Bronchial epithelial cell (primary cell): ENCODE measurements at regions not wholly inside any gene's neighbourhood (a gene's known extent, or its start where the extent isn't known, plus 50 kb on each side); places are given as distances from the start of the nearest gene placed in this dataset.
"Not testable (repeated sequence)": the region's sequence is repeated elsewhere in the genome, so short reads cannot be mapped to it uniquely, and the experiment has no call there.

Experiments
- DNase-seq: peaks from one replicate; pipeline ENCODE4 v3.0.0-alpha.2; 2010; ENCODE audit warnings: low read depth
- FAIRE-seq: peaks from 2 replicates; lab custom pipeline; 2011; peaks lifted over from hg19 to GRCh38; lab: Jason Lieb, UNC
- H3K27me3 ChIP-seq: 2 replicates; pipeline ENCODE4 v1.5.1; 2011; ENCODE audit warnings: low read length; ENCODE audit not compliant: control insufficient read depth, insufficient read depth
- H3K36me3 ChIP-seq: 2 replicates; pipeline ENCODE4 v1.5.1; 2011; ENCODE audit warnings: low read length; ENCODE audit not compliant: control insufficient read depth, insufficient read depth
- H3K4me3 ChIP-seq: 2 replicates; pipeline ENCODE4 v1.5.1; 2011; ENCODE audit warnings: mild to moderate bottlenecking, low read depth, low read length, control low read depth
- CTCF ChIP-seq: IDR thresholded peaks from 2 replicates; pipeline ENCODE4 v1.5.1; 2011; ENCODE audit warnings: mild to moderate bottlenecking, moderate library complexity, low read length, control low read depth, inconsistent platforms; ENCODE audit not compliant: insufficient read depth, severe bottlenecking

DNA sequence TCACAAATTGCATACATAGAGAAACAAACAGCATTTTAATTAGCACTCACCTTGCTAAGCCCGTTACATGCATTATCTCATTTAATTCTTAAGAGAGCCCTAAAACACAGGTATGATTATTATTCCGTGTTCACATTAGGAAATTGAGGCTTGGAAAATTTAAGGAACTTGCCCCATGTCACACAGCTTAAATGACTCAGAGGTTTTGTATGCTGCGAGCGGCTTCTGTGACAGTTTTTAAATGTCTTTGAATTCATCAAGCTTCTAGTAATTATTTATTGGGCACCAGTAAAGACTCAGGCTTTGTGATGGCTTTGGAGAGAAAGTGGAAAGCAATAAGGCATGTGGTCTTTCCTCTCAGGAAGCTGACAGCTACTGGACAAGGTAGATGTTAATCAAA lies 166.7 kb upstream of the THBS1 start:
- Histone ChIP-seq H3K36me3 (no peaks in the 10 kb centered on the region), H3K27me3 (no peaks in the 10 kb centered on the region), H3K4me3 (no peak overlapping the region)
- DNase-seq (no peak), FAIRE-seq (no peak)
- no peak for TF ChIP-seq CTCF

DNA sequence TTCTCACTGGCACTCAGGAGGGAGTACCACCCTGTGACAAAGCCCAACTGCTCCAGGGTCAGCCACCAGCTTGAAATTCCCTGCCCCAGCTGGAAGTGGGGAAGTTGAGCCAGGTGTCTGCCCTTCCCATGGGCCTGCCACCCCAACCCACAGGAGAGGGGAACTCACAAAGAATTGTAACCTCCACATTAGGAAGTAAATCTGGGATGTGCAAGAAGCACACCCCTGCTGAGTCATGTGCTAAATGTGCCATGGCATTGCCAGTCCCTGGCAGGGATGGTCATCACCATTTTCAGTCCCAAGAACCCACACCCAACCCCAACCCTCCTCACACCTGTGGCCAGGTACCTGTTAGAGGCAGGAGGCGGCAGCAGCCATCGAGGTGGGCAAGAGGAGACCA lies 165.2 kb upstream of the THBS1 start:
- DNase-seq: no peak
- Histone ChIP-seq H3K36me3 (no peaks in the 10 kb centered on the region), H3K27me3 (no peaks in the 10 kb centered on the region), H3K4me3 (no peak overlapping the region)
- TF ChIP-seq CTCF: no peak
- no peak for FAIRE-seq

DNA sequence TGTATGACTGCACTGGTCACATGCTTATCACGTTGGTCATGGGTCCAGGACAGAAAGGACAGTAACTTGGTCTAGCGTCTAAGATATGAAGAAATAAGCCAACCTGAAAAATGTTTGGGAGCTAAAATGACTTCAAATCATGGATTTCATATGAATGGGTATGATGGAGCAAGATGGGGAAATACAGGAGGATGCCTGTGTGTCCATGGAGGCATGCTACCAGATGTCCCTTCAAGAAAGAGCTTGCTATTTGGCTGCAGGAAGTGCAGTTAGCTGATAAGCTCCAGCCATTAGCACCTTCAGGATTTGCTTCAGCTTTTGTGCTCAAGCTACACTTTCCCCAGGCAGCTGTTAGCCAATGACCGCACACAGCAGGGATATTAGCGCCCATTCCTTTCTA lies 164.6 kb upstream of the THBS1 start:
- FAIRE-seq (no peak), DNase-seq (no peak)
- TF ChIP-seq CTCF: no peak

DNA sequence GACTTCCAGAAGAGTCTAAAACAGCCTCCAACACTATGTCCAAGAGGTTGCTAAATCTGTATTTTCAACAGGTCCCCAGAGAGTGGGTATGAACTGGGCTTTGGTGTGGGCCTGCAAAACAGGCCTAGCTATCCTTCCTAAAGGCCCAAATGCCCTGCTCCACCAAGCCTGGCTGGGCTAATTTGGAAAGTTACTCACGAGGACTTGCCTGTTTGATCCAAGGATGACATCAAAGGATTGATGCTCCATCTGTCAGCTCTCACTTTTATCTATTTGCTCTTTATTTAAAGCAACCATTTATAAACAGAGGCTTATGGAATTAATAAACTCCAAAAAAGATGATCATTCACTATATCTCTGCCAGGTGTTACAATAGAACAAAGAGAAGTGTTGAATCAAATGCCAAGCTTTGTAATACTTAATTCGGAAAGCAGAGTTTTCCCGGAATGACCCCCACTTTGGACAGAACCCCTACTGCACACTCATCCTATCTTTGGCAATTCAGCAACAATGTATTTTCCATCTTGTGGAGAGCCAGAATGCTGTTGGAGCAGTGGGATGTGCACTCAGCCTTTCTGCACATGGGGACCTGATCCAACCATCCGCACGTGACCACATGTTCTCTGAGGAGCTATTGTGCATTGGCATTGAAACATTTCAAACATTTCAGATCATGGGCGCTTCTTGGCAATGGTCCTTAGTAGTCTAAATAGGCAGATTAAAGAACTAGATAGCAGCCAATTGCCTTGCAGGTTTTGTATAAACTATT lies 163.3 kb upstream of the THBS1 start:
- no peak for TF ChIP-seq CTCF
- no peak for DNase-seq
- H3K36me3 ChIP-seq: no peaks in the 10 kb centered on the region
- FAIRE-seq: no peak
- no peak overlapping the region for H3K4me3 ChIP-seq
- no peaks in the 10 kb centered on the region for H3K27me3 ChIP-seq

More for the DNA sequence above, 164.6 kb upstream of the THBS1 start:
- no peaks in the 10 kb centered on the region for H3K36me3 ChIP-seq
- no peaks in the 10 kb centered on the region for H3K27me3 ChIP-seq
- H3K4me3 ChIP-seq: no peak overlapping the region

DNA sequence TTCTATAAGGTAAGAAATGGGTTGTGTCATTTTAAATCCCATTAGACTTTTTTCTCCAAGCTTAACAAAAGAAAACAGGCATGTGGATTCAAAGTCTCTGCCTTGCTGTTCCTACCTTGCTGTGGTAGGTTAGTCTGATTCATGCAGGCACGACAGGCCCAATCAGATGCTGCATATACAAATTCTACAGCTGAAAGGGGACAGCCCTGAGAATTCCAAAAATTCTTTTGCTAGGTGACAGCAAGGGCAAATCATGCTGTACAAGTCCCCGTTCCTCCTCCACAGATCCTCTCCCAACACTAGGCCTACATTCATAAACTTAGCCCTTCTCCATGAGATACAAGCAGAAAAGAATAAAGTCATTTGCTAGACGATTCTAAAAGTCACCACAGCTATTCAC lies 161.2 kb upstream of the THBS1 start:
- Histone ChIP-seq H3K4me3 (no peak overlapping the region), H3K27me3 (no peaks in the 10 kb centered on the region), H3K36me3 (no peaks in the 10 kb centered on the region)
- TF ChIP-seq CTCF: no peak
- FAIRE-seq (no peak), DNase-seq (peak; percentile 53)

- H3K4me3 ChIP-seq: peak overlapping the region; percentile 27
- DNase-seq: peak; percentile 48
- not testable (repeated sequence) for H3K27me3 ChIP-seq, H3K36me3 ChIP-seq, FAIRE-seq
These were observed 160.6 kb upstream of the THBS1 start for GRCh38 chr15:39420123-39420852.

GRCh38 chr15:39420853-39421192 lies 160.1 kb upstream of the THBS1 start:
- FAIRE-seq, H3K27me3 ChIP-seq, H3K36me3 ChIP-seq, DNase-seq: not testable (repeated sequence)
- H3K4me3 ChIP-seq: peak overlapping the region; percentile 27
